NB4 (cell line): ENCODE measurements at regions not wholly inside any gene's neighbourhood (a gene's known extent, or its start where the extent isn't known, plus 50 kb on each side); places are given as distances from the start of the nearest gene placed in this dataset.
"Not testable (repeated sequence)": the region's sequence is repeated elsewhere in the genome, so short reads cannot be mapped to it uniquely, and the experiment has no call there.

Experiments
- TF ChIP-seq, protein P1 (sequence below): IDR thresholded peaks from one replicate; pipeline ENCODE4 v1.5.1; 2012; ENCODE audit warnings: low read depth, low read length
- TF ChIP-seq, protein P2 (sequence below): IDR thresholded peaks from 2 replicates; pipeline ENCODE4 v1.6.1; 2011; ENCODE audit warnings: low read depth, low read length

DNA sequence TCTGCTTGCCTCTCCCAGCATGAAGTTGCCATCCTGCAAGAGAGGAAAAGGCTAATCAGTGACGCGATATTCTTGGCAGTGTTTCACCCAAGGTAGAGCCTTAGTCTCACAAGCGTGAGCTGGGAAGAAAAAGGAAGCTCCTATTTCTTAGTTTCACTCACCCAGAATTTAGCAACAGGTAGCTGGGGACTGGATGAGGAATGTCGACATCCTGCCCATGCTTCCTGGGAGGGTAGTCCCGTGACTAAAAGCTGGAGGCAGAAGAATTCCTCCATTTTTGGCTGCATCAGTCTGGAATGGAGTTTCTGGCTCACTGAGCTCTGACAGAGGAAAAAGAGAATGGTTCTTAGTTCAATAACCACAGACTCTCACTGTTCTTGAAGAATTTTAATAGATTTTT is 198.4 kb downstream of the UBE2NL start:
- TF ChIP-seq, protein P1, sequence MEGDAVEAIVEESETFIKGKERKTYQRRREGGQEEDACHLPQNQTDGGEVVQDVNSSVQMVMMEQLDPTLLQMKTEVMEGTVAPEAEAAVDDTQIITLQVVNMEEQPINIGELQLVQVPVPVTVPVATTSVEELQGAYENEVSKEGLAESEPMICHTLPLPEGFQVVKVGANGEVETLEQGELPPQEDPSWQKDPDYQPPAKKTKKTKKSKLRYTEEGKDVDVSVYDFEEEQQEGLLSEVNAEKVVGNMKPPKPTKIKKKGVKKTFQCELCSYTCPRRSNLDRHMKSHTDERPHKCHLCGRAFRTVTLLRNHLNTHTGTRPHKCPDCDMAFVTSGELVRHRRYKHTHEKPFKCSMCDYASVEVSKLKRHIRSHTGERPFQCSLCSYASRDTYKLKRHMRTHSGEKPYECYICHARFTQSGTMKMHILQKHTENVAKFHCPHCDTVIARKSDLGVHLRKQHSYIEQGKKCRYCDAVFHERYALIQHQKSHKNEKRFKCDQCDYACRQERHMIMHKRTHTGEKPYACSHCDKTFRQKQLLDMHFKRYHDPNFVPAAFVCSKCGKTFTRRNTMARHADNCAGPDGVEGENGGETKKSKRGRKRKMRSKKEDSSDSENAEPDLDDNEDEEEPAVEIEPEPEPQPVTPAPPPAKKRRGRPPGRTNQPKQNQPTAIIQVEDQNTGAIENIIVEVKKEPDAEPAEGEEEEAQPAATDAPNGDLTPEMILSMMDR: not testable (repeated sequence)
- TF ChIP-seq, protein P2, sequence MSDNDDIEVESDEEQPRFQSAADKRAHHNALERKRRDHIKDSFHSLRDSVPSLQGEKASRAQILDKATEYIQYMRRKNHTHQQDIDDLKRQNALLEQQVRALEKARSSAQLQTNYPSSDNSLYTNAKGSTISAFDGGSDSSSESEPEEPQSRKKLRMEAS: not testable (repeated sequence)
